GM21515 (cell line): ENCODE measurements at regions not wholly inside any gene's neighbourhood (a gene's known extent, or its start where the extent isn't known, plus 50 kb on each side); places are given as distances from the start of the nearest gene placed in this dataset.
"Not testable (repeated sequence)": the region's sequence is repeated elsewhere in the genome, so short reads cannot be mapped to it uniquely, and the experiment has no call there.

ENCODE experiments used
- ATAC-seq: cut with Tn5 transposase; IDR thresholded peaks from one replicate; pipeline ENCODE4 v1.9.1; 2021; ENCODE audit not compliant: unreplicated experiment

- no peak for ATAC-seq
Observed at GRCh38 chr20:56765172-56766073, 136.3 kb downstream of the TFAP2C start.

GRCh38 chr20:56766528-56766927, 137.4 kb downstream of the TFAP2C start:
- no peak for ATAC-seq

DNA sequence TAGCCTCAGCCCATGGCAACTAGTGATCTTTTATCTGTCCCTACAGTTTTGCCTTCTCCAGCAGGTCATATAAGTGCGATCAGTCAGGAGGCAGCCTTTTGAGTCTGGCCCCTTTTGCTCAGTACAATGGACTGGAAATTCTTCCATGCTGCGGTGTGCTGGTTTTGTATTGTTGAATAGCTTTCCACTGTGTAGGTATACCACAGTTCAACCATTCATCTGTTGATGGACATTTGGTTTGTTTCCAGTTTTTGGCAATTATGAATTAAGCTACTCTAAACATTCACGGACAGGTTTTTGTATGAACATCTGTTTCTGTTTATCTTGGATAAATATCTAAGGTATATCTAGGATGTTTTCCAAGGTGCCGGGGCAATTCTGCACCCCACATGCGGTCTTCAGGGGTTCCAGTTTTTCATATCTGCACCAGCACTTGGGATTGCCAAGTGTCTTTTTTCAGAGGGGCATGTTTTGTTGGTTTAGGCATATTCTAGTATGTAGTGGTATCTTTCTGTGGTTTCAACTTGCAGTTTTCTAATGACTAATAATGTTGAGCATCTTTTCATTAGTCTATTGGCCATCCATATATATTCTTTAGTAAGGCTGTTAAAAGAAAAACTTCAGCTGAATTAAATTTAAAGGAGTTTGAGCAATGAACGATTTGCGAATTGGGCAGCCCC, 141.0 kb downstream of the TFAP2C start:
- ATAC-seq, result no peak

DNA sequence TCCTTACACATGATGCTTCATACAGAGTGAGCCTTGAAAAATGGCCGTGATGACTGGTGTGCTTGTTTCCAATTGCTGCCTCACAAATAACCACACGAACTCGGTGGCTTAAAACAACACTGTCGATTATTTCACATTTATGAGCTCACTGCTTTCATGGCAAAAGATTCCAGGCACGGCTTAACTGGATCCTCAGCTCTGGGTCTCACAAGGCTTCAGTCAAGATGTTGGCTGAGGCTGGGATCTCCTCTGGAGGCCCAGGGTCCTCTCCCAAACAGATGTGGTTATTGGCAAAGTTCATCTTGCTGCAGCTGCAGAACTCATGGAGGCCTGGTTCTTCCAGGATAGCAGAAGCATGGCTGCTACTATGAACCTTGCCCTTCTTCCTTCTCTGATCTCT, 144.6 kb downstream of the TFAP2C start:
- ATAC-seq, result no peak

- no peak for ATAC-seq
Observed at GRCh38 chr20:56774873-56775272, 145.8 kb downstream of the TFAP2C start.

DNA sequence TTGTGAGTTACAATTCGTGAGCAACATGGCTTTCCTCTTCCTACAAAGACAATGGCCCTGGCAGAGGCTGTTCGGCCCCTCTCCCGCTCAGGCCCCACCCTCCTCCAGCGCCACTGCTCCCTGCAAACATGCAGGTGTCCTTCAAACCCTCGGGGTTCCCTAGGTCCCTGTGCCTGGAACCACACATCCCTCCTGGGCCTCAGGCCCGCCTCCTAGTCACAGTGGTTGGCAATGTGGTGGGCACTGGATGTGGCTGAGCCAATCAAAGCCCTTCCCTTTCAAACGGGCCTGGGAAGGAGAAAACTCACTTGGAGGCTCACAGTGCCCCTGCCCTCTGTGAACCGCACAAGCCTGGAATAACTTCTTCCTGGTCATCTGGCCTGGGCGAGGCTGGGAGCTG, 147.2 kb downstream of the TFAP2C start:
- no peak for ATAC-seq

DNA sequence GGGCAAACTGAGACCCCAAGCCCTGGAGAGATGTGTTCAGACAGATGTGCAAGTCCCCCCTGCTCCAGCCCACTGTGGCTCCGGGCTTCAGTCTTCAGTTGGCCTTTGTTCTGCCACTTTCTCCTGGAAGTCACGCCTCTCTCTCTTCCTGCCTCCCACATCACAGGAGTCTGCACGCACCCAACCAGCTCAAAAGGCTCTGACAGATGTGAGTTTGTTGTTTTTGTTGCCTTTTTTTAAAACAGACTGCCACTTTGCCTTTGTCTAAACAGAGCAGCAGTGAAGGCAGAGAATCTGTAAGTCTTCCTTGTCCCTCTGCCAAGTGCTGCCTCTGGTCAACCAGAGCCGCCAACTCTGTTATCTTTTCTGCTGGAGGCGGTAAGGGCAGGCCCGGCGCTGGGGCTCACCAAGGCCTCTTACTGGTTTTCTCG, 149.7 kb downstream of the TFAP2C start:
- no peak for ATAC-seq

GRCh38 chr20:56779452-56780143, 150.5 kb downstream of the TFAP2C start:
- ATAC-seq, result no peak

- no peak for ATAC-seq
Observed at GRCh38 chr20:56780266-56780665, 151.2 kb downstream of the TFAP2C start.

GRCh38 chr20:56781108-56781739, 152.1 kb downstream of the TFAP2C start:
- ATAC-seq, result no peak

- ATAC-seq, result not testable (repeated sequence)
Observed at GRCh38 chr20:56781987-56782560, 153.0 kb downstream of the TFAP2C start.

DNA sequence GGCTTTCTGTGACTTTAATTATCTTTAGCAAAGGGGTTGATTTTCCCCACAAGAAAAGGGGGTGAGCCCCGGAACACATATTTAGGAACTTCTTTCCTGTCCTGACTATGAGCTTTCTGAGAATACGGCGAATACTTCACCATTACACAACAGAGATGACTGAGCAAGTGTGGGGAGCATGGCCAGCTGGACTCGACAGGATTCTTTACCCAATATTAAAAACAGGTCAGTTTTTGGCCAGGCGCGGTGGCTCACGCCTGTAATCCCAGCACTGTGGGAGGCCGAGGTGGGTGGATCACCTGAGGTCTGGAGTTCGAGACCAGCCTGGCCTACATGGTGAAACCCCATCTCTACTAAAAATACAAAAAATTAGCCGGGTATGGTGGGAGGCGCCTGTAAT, 153.7 kb downstream of the TFAP2C start:
- ATAC-seq, result not testable (repeated sequence)

DNA sequence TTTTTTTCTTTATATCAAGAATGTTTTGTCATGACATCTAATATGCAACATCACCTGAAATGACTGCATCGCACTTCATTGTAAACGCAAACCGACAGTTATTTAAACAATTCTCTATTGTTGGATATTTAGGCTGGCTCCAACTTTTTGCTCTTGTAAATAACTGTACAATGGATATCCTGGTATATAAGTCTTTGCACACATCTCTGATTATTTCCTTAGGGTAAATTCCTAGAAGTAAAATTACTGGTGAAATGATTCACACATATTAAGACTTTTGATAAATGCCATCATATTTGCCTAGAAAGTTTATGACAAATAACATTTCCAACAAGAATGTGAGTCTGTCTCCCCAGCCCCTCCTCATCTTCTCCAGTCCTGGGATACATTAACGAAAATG, 154.7 kb downstream of the TFAP2C start:
- ATAC-seq, result no peak

DNA sequence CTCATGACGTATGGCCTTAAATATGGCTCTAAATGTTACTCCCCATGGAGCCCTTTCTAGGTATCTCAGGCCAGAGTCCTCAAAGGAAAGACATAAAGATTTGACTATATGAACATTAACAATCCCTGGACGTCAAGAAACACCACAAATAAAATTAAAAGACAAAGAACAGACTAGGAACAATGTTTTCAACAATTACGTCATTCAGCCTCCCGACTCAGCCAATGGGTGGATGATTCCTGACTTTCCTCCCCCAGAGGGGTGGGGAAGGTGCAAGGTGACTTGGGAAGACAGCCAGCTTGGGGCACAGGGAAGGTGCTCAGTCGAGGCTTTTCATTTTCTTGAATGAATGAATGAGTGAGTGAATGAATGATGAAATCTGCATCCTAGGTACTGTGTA, 157.4 kb downstream of the TFAP2C start:
- ATAC-seq, result no peak

- no peak for ATAC-seq
Observed at GRCh38 chr20:56788041-56788670, 159.1 kb downstream of the TFAP2C start.

- ATAC-seq, result no peak
Observed at GRCh38 chr20:56788671-56789610, 159.8 kb downstream of the TFAP2C start.

- no peak for ATAC-seq
Observed at GRCh38 chr20:56793916-56794315, 164.8 kb downstream of the TFAP2C start.

DNA sequence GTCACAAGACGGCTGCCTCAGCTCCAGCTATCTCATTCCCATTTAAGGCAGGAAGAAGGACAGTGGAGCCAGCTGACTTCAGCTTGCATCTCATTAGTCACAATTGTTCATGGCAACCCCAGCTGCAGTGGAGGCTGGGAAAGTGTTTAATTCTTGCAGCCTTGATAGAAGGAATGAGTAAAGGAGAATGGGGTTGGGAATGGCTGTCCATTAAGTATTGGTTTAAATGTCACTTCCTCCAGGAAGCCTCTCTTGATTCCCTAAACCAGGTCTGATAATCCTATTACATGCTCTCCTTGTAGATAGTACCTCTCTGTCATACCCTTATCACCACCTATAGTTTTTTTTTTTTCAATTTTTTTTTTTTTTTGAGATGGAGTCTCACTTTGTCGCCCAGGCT, 166.4 kb downstream of the TFAP2C start:
- ATAC-seq, result no peak

GRCh38 chr20:56796345-56796744, 167.2 kb downstream of the TFAP2C start:
- ATAC-seq, result no peak
